ENCODE measurements at regions not wholly inside any gene's neighbourhood (a gene's known extent, or its start where the extent isn't known, plus 50 kb on each side); places are given as distances from the start of the nearest gene placed in this dataset.

DNA sequence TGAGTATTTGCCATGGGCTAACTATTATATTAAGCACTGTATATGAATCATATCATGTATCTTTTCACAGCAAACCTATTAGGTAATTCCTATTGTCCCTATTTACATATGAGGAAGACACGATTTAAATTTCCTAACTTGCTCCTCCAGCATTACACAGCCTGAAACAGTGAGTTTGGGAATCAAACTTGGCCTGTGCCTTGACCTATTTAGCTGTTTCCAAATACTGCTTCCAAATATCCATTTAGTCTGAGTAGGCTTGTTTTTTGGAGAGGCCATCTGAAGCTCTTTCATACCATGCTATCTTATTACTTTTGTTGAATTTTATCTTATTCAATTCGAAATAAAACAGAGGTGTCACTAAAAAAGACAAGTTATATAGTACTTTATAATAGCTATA lies 447.3 kb upstream of the MPDZ start:
- Mint-ChIP-seq H3K4me3 (ENCODE audit: unreplicated experiment) (no peak overlapping the region), H3K27ac (ENCODE audit: unreplicated experiment) (no peak overlapping the region), H3K9me3 (ENCODE audit: unreplicated experiment) (no peaks in the 10 kb centered on the region), H3K4me1 (ENCODE audit: low read depth, unreplicated experiment) (no peaks in the 10 kb centered on the region), H3K36me3 (ENCODE audit: unreplicated experiment) (no peaks in the 10 kb centered on the region), H3K27me3 (ENCODE audit: unreplicated experiment) (no peaks in the 10 kb centered on the region)
- no peak for TF ChIP-seq CTCF (IDR thresholded peaks at IDR 0.05; ENCODE audit: partially characterized antibody, unreplicated experiment)
- DNase-seq: no peak

- H3K9me3 Mint-ChIP-seq (ENCODE audit: unreplicated experiment): no peaks in the 10 kb centered on the region
- H3K4me3 Mint-ChIP-seq (ENCODE audit: unreplicated experiment): no peak overlapping the region
- H3K4me1 Mint-ChIP-seq (ENCODE audit: low read depth, unreplicated experiment): no peaks in the 10 kb centered on the region
- no peak overlapping the region for H3K27ac Mint-ChIP-seq (ENCODE audit: unreplicated experiment)
- DNase-seq: no peak
- H3K27me3 Mint-ChIP-seq (ENCODE audit: unreplicated experiment): no peaks in the 10 kb centered on the region
- TF ChIP-seq CTCF (IDR thresholded peaks at IDR 0.05; ENCODE audit: partially characterized antibody, unreplicated experiment): no peak
- no peaks in the 10 kb centered on the region for H3K36me3 Mint-ChIP-seq (ENCODE audit: unreplicated experiment)
These were observed 446.0 kb upstream of the MPDZ start for GRCh38 chr9:13725516-13725915.

DNA sequence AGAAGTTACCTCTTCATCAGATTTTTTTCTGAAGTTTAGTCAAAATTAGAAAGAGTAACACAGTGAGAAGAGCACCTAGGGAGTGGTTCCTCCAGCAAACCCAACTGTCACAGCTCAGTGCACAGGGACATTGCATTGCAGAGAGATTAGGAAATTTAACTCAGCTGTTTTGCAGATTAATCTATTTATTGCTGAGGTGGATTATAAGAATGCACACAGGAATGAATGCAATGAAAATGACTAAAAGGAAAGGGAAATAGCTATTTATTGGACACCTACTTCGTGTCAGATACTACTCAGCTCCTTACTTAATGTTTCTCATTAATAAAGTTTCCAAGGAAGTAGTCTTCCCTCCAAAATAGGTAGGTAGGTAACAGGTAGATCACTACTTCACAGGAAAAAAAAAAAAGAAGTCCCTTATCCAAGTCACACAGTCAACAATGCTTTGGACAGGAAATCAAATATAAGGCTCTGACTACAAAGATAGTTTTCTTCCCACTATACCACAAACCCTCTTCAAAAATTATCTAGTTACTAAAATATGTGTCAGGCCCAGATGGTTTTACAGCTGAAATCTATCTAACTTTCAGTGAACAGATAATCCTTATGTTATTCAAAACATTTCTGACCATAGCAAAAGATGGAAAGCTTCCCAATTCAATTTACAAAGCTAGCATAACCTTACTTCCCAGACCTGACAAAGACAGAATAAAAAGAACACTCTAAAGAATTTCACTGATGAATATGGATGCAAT lies 442.2 kb upstream of the MPDZ start:
- no peak for TF ChIP-seq CTCF (IDR thresholded peaks at IDR 0.05; ENCODE audit: partially characterized antibody, unreplicated experiment)
- Mint-ChIP-seq H3K36me3 (ENCODE audit: unreplicated experiment) (no peaks in the 10 kb centered on the region), H3K27me3 (ENCODE audit: unreplicated experiment) (no peaks in the 10 kb centered on the region), H3K4me1 (ENCODE audit: low read depth, unreplicated experiment) (peaks cover 8% of the 10 kb centered on the region), H3K9me3 (ENCODE audit: unreplicated experiment) (no peaks in the 10 kb centered on the region), H3K4me3 (ENCODE audit: unreplicated experiment) (no peak overlapping the region), H3K27ac (ENCODE audit: unreplicated experiment) (no peak overlapping the region)
- no peak for DNase-seq

- no peaks in the 10 kb centered on the region for H3K36me3 Mint-ChIP-seq (ENCODE audit: unreplicated experiment)
- H3K27ac Mint-ChIP-seq (ENCODE audit: unreplicated experiment): no peak overlapping the region
- DNase-seq: no peak
- no peak for TF ChIP-seq CTCF (IDR thresholded peaks at IDR 0.05; ENCODE audit: partially characterized antibody, unreplicated experiment)
- no peak overlapping the region for H3K4me3 Mint-ChIP-seq (ENCODE audit: unreplicated experiment)
- no peaks in the 10 kb centered on the region for H3K27me3 Mint-ChIP-seq (ENCODE audit: unreplicated experiment)
- no peaks in the 10 kb centered on the region for H3K9me3 Mint-ChIP-seq (ENCODE audit: unreplicated experiment)
- H3K4me1 Mint-ChIP-seq (ENCODE audit: low read depth, unreplicated experiment): peaks cover 11% of the 10 kb centered on the region
These were observed 440.6 kb upstream of the MPDZ start for GRCh38 chr9:13719981-13720676.

DNA sequence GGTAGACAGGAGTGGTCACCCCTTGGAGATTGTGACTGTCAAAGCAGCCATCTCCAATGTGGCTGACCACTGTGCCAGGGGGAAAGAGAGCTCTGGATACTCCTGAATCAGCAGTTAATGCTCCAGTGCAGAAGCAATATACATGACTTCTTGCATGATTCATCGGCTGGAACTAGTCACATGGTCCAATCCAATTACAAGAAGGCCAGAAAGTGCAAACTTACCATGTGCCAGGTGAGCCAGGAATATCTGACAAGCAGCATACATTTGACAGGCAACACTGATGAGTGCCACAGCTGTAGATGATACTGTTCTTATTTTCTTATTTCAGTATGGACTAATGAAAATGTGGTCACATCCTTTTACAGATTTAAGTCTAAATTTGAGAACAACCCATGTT lies 440.0 kb upstream of the MPDZ start:
- H3K27me3 Mint-ChIP-seq (ENCODE audit: unreplicated experiment): no peaks in the 10 kb centered on the region
- no peaks in the 10 kb centered on the region for H3K36me3 Mint-ChIP-seq (ENCODE audit: unreplicated experiment)
- H3K4me1 Mint-ChIP-seq (ENCODE audit: low read depth, unreplicated experiment): peaks cover 11% of the 10 kb centered on the region
- no peaks in the 10 kb centered on the region for H3K9me3 Mint-ChIP-seq (ENCODE audit: unreplicated experiment)
- no peak overlapping the region for H3K4me3 Mint-ChIP-seq (ENCODE audit: unreplicated experiment)
- H3K27ac Mint-ChIP-seq (ENCODE audit: unreplicated experiment): no peak overlapping the region
- no peak for TF ChIP-seq CTCF (IDR thresholded peaks at IDR 0.05; ENCODE audit: partially characterized antibody, unreplicated experiment)
- no peak for DNase-seq
